ENCODE measurements at regions not wholly inside any gene's neighbourhood (a gene's known extent, or its start where the extent isn't known, plus 50 kb on each side); places are given as distances from the start of the nearest gene placed in this dataset.
A peak's percentile ranks its signal among the peaks of the same experiment; 100 is the strongest.

DNA sequence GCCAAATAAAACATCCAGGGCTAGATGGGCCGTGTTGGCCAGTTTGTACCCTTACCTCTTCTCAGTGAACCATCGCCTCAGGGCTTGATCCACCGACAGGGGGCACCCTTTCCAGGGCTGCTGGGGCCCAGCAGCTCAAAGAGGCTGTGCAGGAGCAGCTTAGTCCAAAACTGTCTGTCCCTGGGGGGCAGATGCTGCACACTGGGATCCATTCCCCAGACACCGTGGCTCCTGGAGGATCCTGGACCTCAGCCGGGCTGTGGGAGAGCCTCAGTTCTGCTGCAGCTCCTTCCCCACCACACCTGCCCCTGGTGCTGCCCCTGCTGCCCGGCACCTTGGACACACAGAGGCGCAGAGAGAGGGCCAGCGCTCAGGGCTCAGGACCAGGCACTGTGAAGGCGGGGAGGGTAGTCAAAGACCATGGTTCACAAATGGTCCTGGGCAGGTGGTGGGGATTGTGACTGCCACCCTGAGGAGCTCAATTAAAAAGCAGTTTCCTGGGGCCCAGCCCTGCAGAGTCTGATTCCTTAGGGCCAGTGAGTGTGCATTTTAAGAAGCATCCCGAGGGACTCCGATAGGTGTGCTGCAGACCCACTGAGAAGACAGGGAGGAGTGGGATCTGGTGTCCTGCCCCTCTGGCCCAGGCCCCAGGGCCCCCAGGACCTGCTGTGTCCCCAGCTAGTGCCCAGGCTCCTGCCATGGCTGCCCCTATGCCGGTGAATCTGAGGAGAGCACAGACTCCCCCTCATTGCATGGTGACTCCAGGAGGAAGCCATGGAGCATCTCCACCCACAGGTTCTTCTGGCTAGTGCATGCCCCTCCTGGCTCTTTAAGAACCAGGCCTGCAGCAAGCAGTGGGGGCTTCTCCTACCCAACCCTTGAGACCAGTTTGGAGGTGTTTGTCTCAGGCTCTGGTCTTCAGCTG lies 86.5 kb upstream of the PRR20G start:
- TF ChIP-seq, protein P1, sequence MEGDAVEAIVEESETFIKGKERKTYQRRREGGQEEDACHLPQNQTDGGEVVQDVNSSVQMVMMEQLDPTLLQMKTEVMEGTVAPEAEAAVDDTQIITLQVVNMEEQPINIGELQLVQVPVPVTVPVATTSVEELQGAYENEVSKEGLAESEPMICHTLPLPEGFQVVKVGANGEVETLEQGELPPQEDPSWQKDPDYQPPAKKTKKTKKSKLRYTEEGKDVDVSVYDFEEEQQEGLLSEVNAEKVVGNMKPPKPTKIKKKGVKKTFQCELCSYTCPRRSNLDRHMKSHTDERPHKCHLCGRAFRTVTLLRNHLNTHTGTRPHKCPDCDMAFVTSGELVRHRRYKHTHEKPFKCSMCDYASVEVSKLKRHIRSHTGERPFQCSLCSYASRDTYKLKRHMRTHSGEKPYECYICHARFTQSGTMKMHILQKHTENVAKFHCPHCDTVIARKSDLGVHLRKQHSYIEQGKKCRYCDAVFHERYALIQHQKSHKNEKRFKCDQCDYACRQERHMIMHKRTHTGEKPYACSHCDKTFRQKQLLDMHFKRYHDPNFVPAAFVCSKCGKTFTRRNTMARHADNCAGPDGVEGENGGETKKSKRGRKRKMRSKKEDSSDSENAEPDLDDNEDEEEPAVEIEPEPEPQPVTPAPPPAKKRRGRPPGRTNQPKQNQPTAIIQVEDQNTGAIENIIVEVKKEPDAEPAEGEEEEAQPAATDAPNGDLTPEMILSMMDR (IDR thresholded peaks at IDR 0.05), result peak in 2 of 3 experiments; percentile 26 to 33
- TF ChIP-seq POLR2A (IDR thresholded peaks at IDR 0.05), result no peak

All from testis (tissue), 2 donors.